ENCODE measurements at regions not wholly inside any gene's neighbourhood (a gene's known extent, or its start where the extent isn't known, plus 50 kb on each side); places are given as distances from the start of the nearest gene placed in this dataset.

DNA sequence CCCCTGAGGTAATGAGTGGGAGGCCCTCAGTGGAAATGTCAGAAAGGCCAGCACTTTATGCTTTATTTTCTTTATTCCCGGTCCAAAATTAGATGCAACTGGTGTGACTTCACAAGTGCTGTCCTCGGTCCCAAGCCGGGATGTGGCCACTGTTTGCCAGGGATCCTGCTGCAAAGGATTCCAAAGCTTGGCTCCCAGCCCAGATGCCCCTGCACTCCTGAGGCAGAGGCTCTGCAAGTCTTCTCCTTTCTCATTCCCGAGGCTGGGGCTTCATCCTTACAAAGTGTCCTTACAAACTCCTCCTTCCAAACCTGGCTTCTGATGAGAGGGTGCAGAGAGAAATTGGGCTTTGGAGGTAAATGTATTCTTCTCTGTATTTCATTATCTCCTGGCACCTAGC lies 544.3 kb upstream of the DPP6 start:
- CTCF ChIA-PET, result no interaction called here
- no peak overlapping the region for H3K27ac Mint-ChIP-seq
- POLR2A ChIA-PET, result no interaction called here
- no peaks in the 10 kb centered on the region for H3K4me1 Mint-ChIP-seq
- H3K9me3 Mint-ChIP-seq, result peaks cover 79% of the 10 kb centered on the region
- H3K4me3 Mint-ChIP-seq, result no peak overlapping the region
- peaks cover 7% of the 10 kb centered on the region for H3K27me3 Mint-ChIP-seq (ENCODE audit: low read depth)
- TF ChIP-seq, protein P1, sequence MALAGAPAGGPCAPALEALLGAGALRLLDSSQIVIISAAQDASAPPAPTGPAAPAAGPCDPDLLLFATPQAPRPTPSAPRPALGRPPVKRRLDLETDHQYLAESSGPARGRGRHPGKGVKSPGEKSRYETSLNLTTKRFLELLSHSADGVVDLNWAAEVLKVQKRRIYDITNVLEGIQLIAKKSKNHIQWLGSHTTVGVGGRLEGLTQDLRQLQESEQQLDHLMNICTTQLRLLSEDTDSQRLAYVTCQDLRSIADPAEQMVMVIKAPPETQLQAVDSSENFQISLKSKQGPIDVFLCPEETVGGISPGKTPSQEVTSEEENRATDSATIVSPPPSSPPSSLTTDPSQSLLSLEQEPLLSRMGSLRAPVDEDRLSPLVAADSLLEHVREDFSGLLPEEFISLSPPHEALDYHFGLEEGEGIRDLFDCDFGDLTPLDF (CRISPR knock-in tag; IDR thresholded peaks at IDR 0.05), result no peak
- TF ChIP-seq GABPB1 (CRISPR knock-in tag; IDR thresholded peaks at IDR 0.05), result no peak
- no peak for TF ChIP-seq TP53 (CRISPR knock-in tag; IDR thresholded peaks at IDR 0.05)
- no peak for TF ChIP-seq ATF1 (CRISPR knock-in tag; IDR thresholded peaks at IDR 0.05)
- TF ChIP-seq ZNF396 (CRISPR knock-in tag; IDR thresholded peaks at IDR 0.05; ENCODE audit: borderline replicate concordance), result no peak
- TF ChIP-seq, protein P2, sequence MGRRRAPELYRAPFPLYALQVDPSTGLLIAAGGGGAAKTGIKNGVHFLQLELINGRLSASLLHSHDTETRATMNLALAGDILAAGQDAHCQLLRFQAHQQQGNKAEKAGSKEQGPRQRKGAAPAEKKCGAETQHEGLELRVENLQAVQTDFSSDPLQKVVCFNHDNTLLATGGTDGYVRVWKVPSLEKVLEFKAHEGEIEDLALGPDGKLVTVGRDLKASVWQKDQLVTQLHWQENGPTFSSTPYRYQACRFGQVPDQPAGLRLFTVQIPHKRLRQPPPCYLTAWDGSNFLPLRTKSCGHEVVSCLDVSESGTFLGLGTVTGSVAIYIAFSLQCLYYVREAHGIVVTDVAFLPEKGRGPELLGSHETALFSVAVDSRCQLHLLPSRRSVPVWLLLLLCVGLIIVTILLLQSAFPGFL (CRISPR knock-in tag; IDR thresholded peaks at IDR 0.05; ENCODE audit: borderline replicate concordance), result no peak
- TF ChIP-seq JAZF1 (CRISPR knock-in tag; IDR thresholded peaks at IDR 0.05), result no peak
- TF ChIP-seq, protein P3, sequence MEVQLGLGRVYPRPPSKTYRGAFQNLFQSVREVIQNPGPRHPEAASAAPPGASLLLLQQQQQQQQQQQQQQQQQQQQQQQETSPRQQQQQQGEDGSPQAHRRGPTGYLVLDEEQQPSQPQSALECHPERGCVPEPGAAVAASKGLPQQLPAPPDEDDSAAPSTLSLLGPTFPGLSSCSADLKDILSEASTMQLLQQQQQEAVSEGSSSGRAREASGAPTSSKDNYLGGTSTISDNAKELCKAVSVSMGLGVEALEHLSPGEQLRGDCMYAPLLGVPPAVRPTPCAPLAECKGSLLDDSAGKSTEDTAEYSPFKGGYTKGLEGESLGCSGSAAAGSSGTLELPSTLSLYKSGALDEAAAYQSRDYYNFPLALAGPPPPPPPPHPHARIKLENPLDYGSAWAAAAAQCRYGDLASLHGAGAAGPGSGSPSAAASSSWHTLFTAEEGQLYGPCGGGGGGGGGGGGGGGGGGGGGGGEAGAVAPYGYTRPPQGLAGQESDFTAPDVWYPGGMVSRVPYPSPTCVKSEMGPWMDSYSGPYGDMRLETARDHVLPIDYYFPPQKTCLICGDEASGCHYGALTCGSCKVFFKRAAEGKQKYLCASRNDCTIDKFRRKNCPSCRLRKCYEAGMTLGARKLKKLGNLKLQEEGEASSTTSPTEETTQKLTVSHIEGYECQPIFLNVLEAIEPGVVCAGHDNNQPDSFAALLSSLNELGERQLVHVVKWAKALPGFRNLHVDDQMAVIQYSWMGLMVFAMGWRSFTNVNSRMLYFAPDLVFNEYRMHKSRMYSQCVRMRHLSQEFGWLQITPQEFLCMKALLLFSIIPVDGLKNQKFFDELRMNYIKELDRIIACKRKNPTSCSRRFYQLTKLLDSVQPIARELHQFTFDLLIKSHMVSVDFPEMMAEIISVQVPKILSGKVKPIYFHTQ (CRISPR knock-in tag; IDR thresholded peaks at IDR 0.05), result no peak
- TF ChIP-seq NFYB (CRISPR knock-in tag; conservative IDR thresholded peaks at IDR 0.05; ENCODE audit: low read depth), result no peak
- TF ChIP-seq ZNF219 (CRISPR knock-in tag; IDR thresholded peaks at IDR 0.05; ENCODE audit: borderline replicate concordance), result no peak
- TF ChIP-seq, protein P4, sequence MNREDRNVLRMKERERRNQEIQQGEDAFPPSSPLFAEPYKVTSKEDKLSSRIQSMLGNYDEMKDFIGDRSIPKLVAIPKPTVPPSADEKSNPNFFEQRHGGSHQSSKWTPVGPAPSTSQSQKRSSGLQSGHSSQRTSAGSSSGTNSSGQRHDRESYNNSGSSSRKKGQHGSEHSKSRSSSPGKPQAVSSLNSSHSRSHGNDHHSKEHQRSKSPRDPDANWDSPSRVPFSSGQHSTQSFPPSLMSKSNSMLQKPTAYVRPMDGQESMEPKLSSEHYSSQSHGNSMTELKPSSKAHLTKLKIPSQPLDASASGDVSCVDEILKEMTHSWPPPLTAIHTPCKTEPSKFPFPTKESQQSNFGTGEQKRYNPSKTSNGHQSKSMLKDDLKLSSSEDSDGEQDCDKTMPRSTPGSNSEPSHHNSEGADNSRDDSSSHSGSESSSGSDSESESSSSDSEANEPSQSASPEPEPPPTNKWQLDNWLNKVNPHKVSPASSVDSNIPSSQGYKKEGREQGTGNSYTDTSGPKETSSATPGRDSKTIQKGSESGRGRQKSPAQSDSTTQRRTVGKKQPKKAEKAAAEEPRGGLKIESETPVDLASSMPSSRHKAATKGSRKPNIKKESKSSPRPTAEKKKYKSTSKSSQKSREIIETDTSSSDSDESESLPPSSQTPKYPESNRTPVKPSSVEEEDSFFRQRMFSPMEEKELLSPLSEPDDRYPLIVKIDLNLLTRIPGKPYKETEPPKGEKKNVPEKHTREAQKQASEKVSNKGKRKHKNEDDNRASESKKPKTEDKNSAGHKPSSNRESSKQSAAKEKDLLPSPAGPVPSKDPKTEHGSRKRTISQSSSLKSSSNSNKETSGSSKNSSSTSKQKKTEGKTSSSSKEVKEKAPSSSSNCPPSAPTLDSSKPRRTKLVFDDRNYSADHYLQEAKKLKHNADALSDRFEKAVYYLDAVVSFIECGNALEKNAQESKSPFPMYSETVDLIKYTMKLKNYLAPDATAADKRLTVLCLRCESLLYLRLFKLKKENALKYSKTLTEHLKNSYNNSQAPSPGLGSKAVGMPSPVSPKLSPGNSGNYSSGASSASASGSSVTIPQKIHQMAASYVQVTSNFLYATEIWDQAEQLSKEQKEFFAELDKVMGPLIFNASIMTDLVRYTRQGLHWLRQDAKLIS (CRISPR knock-in tag; IDR thresholded peaks at IDR 0.05; ENCODE audit: borderline replicate concordance), result no peak
- no peak for TF ChIP-seq NR3C1 (CRISPR knock-in tag; conservative IDR thresholded peaks at IDR 0.05; ENCODE audit: low read depth)
- no peak for TF ChIP-seq JUN (CRISPR knock-in tag; IDR thresholded peaks at IDR 0.05)
- TF ChIP-seq, protein P5, sequence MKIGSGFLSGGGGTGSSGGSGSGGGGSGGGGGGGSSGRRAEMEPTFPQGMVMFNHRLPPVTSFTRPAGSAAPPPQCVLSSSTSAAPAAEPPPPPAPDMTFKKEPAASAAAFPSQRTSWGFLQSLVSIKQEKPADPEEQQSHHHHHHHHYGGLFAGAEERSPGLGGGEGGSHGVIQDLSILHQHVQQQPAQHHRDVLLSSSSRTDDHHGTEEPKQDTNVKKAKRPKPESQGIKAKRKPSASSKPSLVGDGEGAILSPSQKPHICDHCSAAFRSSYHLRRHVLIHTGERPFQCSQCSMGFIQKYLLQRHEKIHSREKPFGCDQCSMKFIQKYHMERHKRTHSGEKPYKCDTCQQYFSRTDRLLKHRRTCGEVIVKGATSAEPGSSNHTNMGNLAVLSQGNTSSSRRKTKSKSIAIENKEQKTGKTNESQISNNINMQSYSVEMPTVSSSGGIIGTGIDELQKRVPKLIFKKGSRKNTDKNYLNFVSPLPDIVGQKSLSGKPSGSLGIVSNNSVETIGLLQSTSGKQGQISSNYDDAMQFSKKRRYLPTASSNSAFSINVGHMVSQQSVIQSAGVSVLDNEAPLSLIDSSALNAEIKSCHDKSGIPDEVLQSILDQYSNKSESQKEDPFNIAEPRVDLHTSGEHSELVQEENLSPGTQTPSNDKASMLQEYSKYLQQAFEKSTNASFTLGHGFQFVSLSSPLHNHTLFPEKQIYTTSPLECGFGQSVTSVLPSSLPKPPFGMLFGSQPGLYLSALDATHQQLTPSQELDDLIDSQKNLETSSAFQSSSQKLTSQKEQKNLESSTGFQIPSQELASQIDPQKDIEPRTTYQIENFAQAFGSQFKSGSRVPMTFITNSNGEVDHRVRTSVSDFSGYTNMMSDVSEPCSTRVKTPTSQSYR (CRISPR knock-in tag; IDR thresholded peaks at IDR 0.05), result no peak
- TF ChIP-seq, protein P6, sequence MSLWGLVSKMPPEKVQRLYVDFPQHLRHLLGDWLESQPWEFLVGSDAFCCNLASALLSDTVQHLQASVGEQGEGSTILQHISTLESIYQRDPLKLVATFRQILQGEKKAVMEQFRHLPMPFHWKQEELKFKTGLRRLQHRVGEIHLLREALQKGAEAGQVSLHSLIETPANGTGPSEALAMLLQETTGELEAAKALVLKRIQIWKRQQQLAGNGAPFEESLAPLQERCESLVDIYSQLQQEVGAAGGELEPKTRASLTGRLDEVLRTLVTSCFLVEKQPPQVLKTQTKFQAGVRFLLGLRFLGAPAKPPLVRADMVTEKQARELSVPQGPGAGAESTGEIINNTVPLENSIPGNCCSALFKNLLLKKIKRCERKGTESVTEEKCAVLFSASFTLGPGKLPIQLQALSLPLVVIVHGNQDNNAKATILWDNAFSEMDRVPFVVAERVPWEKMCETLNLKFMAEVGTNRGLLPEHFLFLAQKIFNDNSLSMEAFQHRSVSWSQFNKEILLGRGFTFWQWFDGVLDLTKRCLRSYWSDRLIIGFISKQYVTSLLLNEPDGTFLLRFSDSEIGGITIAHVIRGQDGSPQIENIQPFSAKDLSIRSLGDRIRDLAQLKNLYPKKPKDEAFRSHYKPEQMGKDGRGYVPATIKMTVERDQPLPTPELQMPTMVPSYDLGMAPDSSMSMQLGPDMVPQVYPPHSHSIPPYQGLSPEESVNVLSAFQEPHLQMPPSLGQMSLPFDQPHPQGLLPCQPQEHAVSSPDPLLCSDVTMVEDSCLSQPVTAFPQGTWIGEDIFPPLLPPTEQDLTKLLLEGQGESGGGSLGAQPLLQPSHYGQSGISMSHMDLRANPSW (CRISPR knock-in tag; conservative IDR thresholded peaks at IDR 0.05; ENCODE audit: low read depth), result no peak
- no peak for TF ChIP-seq OVOL2 (CRISPR knock-in tag; IDR thresholded peaks at IDR 0.05; ENCODE audit: borderline replicate concordance)
- H3K36me3 Mint-ChIP-seq, result peaks cover 61% of the 10 kb centered on the region
- DNase-seq (ENCODE audit: low spot score) (no peak), ATAC-seq (no peak)

All from WTC11 (cell line).